ENCODE measurements at regions not wholly inside any gene's neighbourhood (a gene's known extent, or its start where the extent isn't known, plus 50 kb on each side); places are given as distances from the start of the nearest gene placed in this dataset.

DNA sequence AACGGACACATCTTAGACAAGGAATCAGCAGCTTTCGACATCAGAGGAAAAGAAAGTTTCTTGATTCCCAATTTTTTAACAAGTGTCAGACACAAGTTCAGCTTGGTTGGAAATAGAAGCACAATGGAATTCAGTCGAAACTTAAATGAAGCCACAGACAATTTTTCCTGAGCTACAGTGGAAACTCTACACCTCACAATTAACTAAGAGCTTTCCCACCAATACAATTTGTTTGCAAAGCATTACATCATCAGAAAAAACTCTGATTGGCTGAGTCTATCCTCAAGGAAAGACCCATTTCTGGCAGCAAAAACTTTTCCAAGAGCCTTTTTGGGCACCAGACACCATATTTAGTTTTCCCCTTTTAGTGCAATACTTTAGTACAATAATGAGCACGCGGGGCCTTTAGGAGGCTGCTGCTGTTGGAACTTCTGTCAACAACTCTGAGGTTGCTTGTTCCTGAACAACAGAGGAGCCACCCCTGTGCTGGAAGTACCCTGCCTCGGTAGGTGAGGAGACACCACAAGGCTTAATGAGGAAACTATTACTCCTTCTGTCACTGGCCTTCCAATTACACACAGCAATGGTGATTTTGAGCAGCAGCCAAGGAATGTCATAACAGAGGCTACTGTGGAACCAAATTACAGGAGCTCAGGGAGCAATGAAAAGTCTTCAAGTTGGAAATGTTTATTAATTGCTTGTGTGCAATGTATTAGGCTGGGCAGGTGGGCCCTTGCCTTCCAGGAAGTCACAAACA is 61.9 kb upstream of the BARX2 start:
- TF ChIP-seq POLR2AphosphoS5 (IDR thresholded peaks at IDR 0.05) (no peak), POLR2A (IDR thresholded peaks at IDR 0.05) (no peak)
- TF ChIP-seq, protein P1, sequence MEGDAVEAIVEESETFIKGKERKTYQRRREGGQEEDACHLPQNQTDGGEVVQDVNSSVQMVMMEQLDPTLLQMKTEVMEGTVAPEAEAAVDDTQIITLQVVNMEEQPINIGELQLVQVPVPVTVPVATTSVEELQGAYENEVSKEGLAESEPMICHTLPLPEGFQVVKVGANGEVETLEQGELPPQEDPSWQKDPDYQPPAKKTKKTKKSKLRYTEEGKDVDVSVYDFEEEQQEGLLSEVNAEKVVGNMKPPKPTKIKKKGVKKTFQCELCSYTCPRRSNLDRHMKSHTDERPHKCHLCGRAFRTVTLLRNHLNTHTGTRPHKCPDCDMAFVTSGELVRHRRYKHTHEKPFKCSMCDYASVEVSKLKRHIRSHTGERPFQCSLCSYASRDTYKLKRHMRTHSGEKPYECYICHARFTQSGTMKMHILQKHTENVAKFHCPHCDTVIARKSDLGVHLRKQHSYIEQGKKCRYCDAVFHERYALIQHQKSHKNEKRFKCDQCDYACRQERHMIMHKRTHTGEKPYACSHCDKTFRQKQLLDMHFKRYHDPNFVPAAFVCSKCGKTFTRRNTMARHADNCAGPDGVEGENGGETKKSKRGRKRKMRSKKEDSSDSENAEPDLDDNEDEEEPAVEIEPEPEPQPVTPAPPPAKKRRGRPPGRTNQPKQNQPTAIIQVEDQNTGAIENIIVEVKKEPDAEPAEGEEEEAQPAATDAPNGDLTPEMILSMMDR (IDR thresholded peaks at IDR 0.05), result no peak

All from breast epithelium (tissue), 3 donors.